ENCODE measurements at regions not wholly inside any gene's neighbourhood (a gene's known extent, or its start where the extent isn't known, plus 50 kb on each side); places are given as distances from the start of the nearest gene placed in this dataset.

GRCh38 chr2:128745946-128746345 is 427.3 kb upstream of the HS6ST1 start:
- CTCF ChIA-PET (ENCODE audit: low intra/inter-chr PET ratio) = no interaction called here
- in situ Hi-C loops (cut with MboI) = no loop called here
- no peaks in the 10 kb centered on the region for H3K9me3 ChIP-seq (replicated peaks; ENCODE audit: control insufficient read depth, insufficient read depth, low read depth, low read length)
- no peak overlapping the region for H2AFZ ChIP-seq (ENCODE audit: low read depth, low read length)
- H3K27me3 ChIP-seq (ENCODE audit: control insufficient read depth in 2 of 2, insufficient read depth in 2 of 2, low read length in 2 of 2) = peaks cover 0 to 16% of the 10 kb centered on the region in 2 experiments; a peak in 2 of 5 replicates
- no peaks in the 10 kb centered on the region for H3K36me3 ChIP-seq (ENCODE audit: control insufficient read depth, insufficient read depth, low read length)
- no peak overlapping the region for H3K4me3 ChIP-seq
- TF ChIP-seq, protein P1, sequence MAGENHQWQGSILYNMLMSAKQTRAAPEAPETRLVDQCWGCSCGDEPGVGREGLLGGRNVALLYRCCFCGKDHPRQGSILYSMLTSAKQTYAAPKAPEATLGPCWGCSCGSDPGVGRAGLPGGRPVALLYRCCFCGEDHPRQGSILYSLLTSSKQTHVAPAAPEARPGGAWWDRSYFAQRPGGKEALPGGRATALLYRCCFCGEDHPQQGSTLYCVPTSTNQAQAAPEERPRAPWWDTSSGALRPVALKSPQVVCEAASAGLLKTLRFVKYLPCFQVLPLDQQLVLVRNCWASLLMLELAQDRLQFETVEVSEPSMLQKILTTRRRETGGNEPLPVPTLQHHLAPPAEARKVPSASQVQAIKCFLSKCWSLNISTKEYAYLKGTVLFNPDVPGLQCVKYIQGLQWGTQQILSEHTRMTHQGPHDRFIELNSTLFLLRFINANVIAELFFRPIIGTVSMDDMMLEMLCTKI (IDR thresholded peaks at IDR 0.05; ENCODE audit: partially characterized antibody) = no peak
- TF ChIP-seq, protein P2, sequence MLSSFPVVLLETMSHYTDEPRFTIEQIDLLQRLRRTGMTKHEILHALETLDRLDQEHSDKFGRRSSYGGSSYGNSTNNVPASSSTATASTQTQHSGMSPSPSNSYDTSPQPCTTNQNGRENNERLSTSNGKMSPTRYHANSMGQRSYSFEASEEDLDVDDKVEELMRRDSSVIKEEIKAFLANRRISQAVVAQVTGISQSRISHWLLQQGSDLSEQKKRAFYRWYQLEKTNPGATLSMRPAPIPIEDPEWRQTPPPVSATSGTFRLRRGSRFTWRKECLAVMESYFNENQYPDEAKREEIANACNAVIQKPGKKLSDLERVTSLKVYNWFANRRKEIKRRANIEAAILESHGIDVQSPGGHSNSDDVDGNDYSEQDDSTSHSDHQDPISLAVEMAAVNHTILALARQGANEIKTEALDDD (IDR thresholded peaks at IDR 0.05) = no peak
- TF ChIP-seq, protein P3, sequence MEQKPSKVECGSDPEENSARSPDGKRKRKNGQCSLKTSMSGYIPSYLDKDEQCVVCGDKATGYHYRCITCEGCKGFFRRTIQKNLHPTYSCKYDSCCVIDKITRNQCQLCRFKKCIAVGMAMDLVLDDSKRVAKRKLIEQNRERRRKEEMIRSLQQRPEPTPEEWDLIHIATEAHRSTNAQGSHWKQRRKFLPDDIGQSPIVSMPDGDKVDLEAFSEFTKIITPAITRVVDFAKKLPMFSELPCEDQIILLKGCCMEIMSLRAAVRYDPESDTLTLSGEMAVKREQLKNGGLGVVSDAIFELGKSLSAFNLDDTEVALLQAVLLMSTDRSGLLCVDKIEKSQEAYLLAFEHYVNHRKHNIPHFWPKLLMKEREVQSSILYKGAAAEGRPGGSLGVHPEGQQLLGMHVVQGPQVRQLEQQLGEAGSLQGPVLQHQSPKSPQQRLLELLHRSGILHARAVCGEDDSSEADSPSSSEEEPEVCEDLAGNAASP (IDR thresholded peaks at IDR 0.05) = no peak
- TF ChIP-seq, protein P4, sequence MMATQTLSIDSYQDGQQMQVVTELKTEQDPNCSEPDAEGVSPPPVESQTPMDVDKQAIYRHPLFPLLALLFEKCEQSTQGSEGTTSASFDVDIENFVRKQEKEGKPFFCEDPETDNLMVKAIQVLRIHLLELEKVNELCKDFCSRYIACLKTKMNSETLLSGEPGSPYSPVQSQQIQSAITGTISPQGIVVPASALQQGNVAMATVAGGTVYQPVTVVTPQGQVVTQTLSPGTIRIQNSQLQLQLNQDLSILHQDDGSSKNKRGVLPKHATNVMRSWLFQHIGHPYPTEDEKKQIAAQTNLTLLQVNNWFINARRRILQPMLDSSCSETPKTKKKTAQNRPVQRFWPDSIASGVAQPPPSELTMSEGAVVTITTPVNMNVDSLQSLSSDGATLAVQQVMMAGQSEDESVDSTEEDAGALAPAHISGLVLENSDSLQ (IDR thresholded peaks at IDR 0.05) = no peak
- TF ChIP-seq GABPA (tag; conservative IDR thresholded peaks at IDR 0.05; ENCODE audit: low read depth) (no peak), ZNF3 (CRISPR knock-in tag; IDR thresholded peaks at IDR 0.05) (no peak), RBM25 (IDR thresholded peaks at IDR 0.05; ENCODE audit: low read depth, low read length, severe bottlenecking) (no peak)
- H3K4me1 ChIP-seq (replicated peaks in 1 of 2; ENCODE audit: control insufficient read depth in 2 of 2, insufficient read depth in 2 of 2, low read length in 2 of 2) = no peaks in the 10 kb centered on the region
- FAIRE-seq (no peak), DNase-seq (ENCODE audit: extremely low read depth in 1 of 4, low spot score in 3 of 4) (no peak), ATAC-seq (no peak)
- intact Hi-C loops (cut with micrococcal nuclease) = no loop called here
- no peak overlapping the region for H3K9ac ChIP-seq (ENCODE audit: insufficient read depth in 1 of 2, low read depth in 2 of 2, low read length in 2 of 2)
- H4K20me1 ChIP-seq (replicated peaks; ENCODE audit: control insufficient read depth, insufficient read depth, low read length) = no peaks in the 10 kb centered on the region
- POLR2A ChIA-PET = no interaction called here
- H3K4me2 ChIP-seq (ENCODE audit: insufficient read depth, low read length) = no peak overlapping the region
- no peaks in the 10 kb centered on the region for H3K9me1 ChIP-seq (ENCODE audit: control insufficient read depth, insufficient read depth, low read length)
- BruUV-seq (replicated peaks) = no TSS peak
- no peak overlapping the region for H3K27ac ChIP-seq (ENCODE audit: extremely low read depth, low read depth, low read length)
- H3K79me2 ChIP-seq (ENCODE audit: control insufficient read depth, insufficient read depth, low read length) = no peaks in the 10 kb centered on the region
